ENCODE measurements at regions not wholly inside any gene's neighbourhood (a gene's known extent, or its start where the extent isn't known, plus 50 kb on each side); places are given as distances from the start of the nearest gene placed in this dataset.

- peak; percentile 67 for DNase-seq
Observed at GRCh38 chr9:73011181-73011750, 58.4 kb upstream of the ALDH1A1 start.

- DNase-seq: no peak
Observed at GRCh38 chr9:73009649-73010288, 56.9 kb upstream of the ALDH1A1 start.

GRCh38 chr9:73007966-73008672, 55.3 kb upstream of the ALDH1A1 start:
- no peak for DNase-seq

GRCh38 chr9:73006986-73007385, 54.1 kb upstream of the ALDH1A1 start:
- DNase-seq: no peak

All from fibroblast of skin of back (primary cell).